ENCODE measurements at regions not wholly inside any gene's neighbourhood (a gene's known extent, or its start where the extent isn't known, plus 50 kb on each side); places are given as distances from the start of the nearest gene placed in this dataset.

DNA sequence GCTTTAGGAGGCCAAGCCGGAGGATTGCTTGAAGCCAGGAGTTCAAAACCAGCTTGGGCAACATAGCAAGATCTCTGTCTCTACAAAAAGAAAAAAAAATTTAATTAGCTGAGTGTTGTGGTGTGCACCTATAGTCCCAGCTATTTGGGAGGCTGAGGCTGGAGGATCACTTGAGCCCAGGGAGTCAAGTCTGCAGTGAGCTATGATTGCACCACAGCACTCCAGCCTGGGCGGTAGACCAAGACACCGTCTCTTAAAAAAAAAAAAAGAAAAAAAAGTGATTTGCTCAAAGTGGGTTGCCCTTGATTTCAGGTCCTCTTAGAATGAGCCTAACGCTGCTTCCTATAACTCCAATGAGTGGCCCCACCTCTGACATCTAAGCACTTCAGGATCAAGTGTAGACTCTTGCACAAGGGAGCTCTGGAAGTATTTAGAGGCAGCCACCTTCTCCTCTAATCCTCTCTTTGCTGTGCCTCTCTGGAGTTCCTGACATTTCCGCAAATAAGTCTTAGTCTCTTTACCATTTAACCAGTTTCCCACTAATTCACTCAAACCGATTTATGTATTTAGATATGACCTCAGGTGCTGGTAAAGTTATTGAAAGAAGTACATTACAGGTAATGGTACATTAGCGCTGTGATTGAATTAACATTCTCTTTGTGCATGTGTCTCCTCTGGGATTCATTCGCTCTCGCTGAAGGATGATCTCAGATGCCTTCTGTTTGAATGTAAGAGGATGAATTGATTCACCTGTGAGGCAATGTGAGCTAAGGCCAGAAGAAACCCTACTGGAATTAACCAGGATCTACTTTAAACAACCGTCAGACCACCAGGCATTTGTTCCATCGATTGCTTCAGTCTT, 60.8 kb upstream of the CELF2 start:
- no peak for DNase-seq (ENCODE audit: low read depth)

DNA sequence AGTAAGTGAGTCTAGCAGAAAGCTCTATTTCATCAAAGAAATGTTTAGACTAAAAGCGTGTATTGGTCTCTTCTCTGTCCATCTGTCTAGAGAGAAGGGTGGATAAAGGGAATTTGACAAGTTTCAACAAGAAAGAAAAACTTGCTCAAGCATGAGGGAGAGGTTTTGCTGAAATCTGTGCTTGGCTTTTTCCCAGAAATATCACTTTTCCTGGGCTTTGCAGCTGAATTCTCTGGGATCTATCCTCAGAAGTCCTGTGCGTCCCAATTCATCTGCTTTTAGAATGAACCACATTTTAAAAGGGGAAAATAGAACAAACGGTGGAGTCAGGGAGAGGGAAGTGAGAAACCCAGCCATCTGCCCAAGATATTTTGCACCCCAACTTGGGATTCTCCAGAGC, 59.6 kb upstream of the CELF2 start:
- DNase-seq (ENCODE audit: low read depth): no peak

DNA sequence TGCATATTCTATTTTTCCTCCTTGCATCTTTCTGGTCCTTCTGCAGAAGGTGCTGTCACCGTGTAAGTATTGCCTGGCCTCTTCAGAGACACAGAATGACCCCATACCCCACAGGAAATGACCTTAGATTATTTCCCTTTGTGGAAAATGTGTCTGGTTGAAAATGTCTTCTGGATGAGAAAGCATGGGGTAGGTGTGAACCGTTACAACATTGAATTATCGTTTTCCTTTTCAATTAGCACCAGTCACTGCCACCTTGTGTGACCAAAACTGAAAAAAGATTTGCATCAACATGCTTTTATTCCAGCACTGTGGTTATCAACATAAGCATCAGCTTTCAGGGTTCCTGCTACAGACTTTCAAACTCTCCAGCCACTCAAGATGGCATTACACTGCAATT, 58.0 kb upstream of the CELF2 start:
- no peak for DNase-seq (ENCODE audit: low read depth)

DNA sequence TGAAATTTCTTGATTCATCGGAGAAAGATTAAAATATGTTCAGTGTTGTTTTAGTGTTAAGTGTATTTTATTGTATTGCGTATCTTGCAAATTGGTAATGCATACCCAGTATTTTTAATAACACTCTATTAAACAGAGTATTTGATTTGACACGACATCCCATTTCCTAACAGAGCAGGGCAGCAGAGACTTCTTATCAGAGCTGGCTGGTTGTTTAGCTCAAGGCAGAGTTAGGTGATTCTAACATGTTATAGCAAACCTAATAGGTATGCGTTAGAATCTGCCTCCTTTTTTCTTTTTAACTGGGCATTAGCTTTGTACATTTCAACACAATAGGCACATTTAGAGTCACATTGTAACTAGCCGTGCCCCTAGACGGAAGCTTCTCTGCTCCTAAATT, 57.1 kb upstream of the CELF2 start:
- no peak for DNase-seq (ENCODE audit: low read depth)

DNA sequence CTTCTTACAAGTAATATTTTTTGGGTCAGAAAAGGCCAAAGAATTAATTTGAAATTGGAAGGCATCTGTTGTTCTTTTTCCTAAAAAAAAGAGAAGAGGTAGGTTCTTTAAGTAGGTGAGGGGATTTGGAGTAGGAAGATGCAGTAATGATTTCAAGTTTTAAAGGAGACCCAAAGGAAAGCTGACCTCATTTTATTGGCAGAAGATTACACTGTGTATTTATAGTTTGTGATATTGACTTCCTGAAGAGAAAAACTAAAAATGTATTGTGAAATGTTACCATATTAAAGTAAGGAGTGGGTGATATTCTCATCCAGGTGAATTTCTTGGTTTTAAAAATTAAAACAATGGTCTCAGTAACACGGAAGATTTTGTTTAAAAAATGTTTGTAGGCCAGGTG, 56.6 kb upstream of the CELF2 start:
- no peak for DNase-seq (ENCODE audit: low read depth)

DNA sequence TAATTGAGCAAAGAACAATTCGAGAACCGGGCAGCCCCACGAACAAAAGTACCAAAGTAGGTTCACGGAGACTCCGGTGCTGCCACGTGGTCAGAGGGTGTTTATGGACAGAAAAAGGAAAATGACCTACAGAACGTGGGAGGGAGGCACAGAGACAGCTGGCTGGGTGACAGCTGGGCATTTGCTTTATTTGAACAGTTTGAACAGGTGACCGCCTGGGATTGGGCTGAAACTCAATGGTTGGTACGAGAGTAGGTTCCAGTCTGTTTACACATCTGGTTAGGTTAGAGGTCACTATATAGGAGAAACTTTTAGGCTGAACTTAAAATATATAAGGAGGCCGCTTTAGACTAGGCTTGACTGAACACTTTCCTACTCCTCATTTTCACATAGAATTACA, 50.6 kb upstream of the CELF2 start:
- no peak for DNase-seq (ENCODE audit: low read depth)

DNA sequence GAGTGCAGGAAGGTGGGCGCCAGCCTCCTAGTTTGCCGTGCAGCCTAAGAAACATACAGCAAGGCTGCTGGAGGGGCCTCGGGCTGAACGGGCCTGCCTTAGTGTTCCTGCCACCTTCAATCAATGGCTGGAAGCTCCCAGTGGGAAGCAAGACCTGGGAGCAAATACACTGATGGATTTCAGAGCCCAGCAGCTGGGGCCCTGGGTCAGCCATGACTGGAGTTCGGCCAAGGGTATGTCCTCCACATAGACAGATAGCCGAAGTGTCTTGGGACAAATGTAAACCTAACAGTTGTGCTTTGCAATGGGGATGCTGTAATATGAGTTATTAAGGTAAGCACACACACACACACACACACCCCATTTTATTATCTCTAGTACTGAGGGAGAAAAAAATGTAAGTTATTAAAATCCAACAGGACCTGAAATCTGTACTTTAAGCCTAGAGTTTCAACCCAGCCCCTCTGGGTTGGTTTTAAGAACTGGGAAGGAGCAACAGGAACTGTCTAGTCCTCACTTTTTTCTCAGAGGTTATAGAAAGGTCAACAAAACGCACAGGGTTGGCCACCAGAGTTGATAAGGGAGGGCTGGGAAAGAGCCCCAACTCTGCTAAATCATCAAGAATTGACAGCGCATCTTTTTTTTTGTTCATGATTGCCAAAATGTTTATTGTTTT, 50.0 kb upstream of the CELF2 start:
- DNase-seq (ENCODE audit: low read depth): no peak
